K562 (cell line): ENCODE measurements at regions not wholly inside any gene's neighbourhood (a gene's known extent, or its start where the extent isn't known, plus 50 kb on each side); places are given as distances from the start of the nearest gene placed in this dataset.
A peak's percentile ranks its signal among the peaks of the same experiment; 100 is the strongest.

ENCODE experiments used
- ATAC-seq: fragments of 200-7000 bp; cut with Tn5 transposase; 3 replicates; pipeline ENCODE4 v1.9.1; 2020; ENCODE audit warnings: moderate library complexity
- BruUV-seq: library from RNA; stranded (reverse); fragments of 400-500 nt; replicated peaks from 2 replicates; lab custom pipeline; 2021; lab: Mats Ljungman, UMichigan
- CTCF ChIA-PET: fragments of 300-600 bp; formaldehyde crosslinking; extraction: SDS; loops from one replicate; lab custom pipeline; 2021; ENCODE audit warnings: low intra/inter-chr PET ratio; lab: Yijun Ruan, JAX
- POLR2A ChIA-PET: fragments of 300-600, 350-650 bp; sonication (Branson Sonifier 250); formaldehyde crosslinking; extraction: SDS; loops from one replicate; lab custom pipeline; 2021; ENCODE audit warnings: antibody characterized with exemption, inconsistent platforms; lab: Yijun Ruan, JAX
- DNase-seq, 4 experiments: peaks; one replicate each; pipeline versions ENCODE4 v3.0.0 to v3.0.0-alpha.2; 2011 to 2018; ENCODE audit warnings: low spot score in 3 of 4, mixed read lengths in 3 of 4; ENCODE audit errors: extremely low read depth in 1 of 4
- FAIRE-seq: peaks from 2 replicates; lab custom pipeline; 2011; peaks lifted over from hg19 to GRCh38; lab: Jason Lieb, UNC
- H2AFZ ChIP-seq: 2 replicates; pipeline ENCODE4 v1.6.0; 2011; ENCODE audit warnings: low read depth, low read length, control low read depth, inconsistent platforms
- H3K27ac ChIP-seq: fragments of 200-600 bp; 3 replicates; pipeline ENCODE4 v1.8.0; 2011; ENCODE audit warnings: low read depth, mild to moderate bottlenecking, control low read depth, inconsistent platforms, low read length, moderate library complexity, mixed read lengths; ENCODE audit errors: extremely low read depth
- H3K27me3 ChIP-seq, 2 experiments: fragments of 300-600 bp in 1 of 2; 2 replicates in 1 of 2; 3 replicates in 1 of 2; pipeline versions ENCODE4 v1.6.0 to v1.8.0; 2011; ENCODE audit warnings: inconsistent platforms in 2 of 2, low read length in 2 of 2, mild to moderate bottlenecking in 1 of 2, mixed read lengths in 1 of 2, moderate library complexity in 1 of 2; ENCODE audit not compliant: control insufficient read depth in 2 of 2, insufficient read depth in 2 of 2
- H3K36me3 ChIP-seq: fragments of 300-600 bp; 3 replicates; pipeline ENCODE4 v1.8.0; 2011; ENCODE audit warnings: mild to moderate bottlenecking, low read length, inconsistent platforms; ENCODE audit not compliant: control insufficient read depth, insufficient read depth
- H3K4me1 ChIP-seq, 2 experiments: fragments of 200-600 bp in 1 of 2; replicated peaks in 1 of 2; 2 replicates in 1 of 2; 3 replicates in 1 of 2; pipeline versions ENCODE4 v1.5.1 to v1.8.0; 2011; ENCODE audit warnings: inconsistent platforms in 2 of 2, low read length in 2 of 2, mild to moderate bottlenecking in 1 of 2, mixed read lengths in 1 of 2, moderate library complexity in 1 of 2; ENCODE audit not compliant: control insufficient read depth in 2 of 2, insufficient read depth in 2 of 2
- H3K4me2 ChIP-seq: 2 replicates; pipeline ENCODE4 v1.6.1; 2011; ENCODE audit warnings: low read length, control low read depth, inconsistent platforms, mixed read lengths; ENCODE audit not compliant: insufficient read depth
- H3K4me3 ChIP-seq: fragments of 200-600 bp; sonication (generic), shearing (Covaris generic); 2 replicates; pipeline ENCODE4 v1.5.1; 2016; ENCODE audit warnings: control low read depth, inconsistent platforms
- H3K79me2 ChIP-seq: fragments of 200-600 bp; 3 replicates; pipeline ENCODE4 v1.8.0; 2011; ENCODE audit warnings: low read length, inconsistent platforms; ENCODE audit not compliant: control insufficient read depth, insufficient read depth
- H3K9ac ChIP-seq, 2 experiments: 2 replicates each; pipeline versions ENCODE4 v1.6.0 to v1.6.1; 2011; ENCODE audit warnings: low read depth in 2 of 2, low read length in 2 of 2, control low read depth in 1 of 2, inconsistent platforms in 1 of 2, mild to moderate bottlenecking in 1 of 2, mixed read lengths in 1 of 2; ENCODE audit not compliant: insufficient read depth in 1 of 2
- H3K9me1 ChIP-seq: one replicate; pipeline ENCODE4 v1.6.0; 2011; ENCODE audit warnings: inconsistent platforms, mild to moderate bottlenecking, low read length, moderate library complexity; ENCODE audit not compliant: control insufficient read depth, insufficient read depth
- H3K9me3 ChIP-seq: replicated peaks from 2 replicates; pipeline ENCODE4 v1.5.1; 2011; ENCODE audit warnings: low read depth, low read length, inconsistent platforms; ENCODE audit not compliant: control insufficient read depth, insufficient read depth
- H4K20me1 ChIP-seq: replicated peaks from 2 replicates; pipeline ENCODE4 v1.6.1; 2011; ENCODE audit warnings: low read length, inconsistent platforms, mixed read lengths; ENCODE audit not compliant: control insufficient read depth, insufficient read depth
- ARID2 ChIP-seq: fragments of 450-650 bp; IDR thresholded peaks from 2 replicates; pipeline ENCODE4 v1.6.1; 2017; ENCODE audit warnings: antibody characterized with exemption, mild to moderate bottlenecking
- ARNT ChIP-seq, 2 experiments: fragments of 450-650 bp; IDR thresholded peaks; 2 replicates each; pipeline ENCODE4 v1.6.1; 2016; ENCODE audit warnings: mild to moderate bottlenecking in 1 of 2
- CEBPG ChIP-seq, 3 experiments: fragments of 200-800 bp in 1 of 3; sonication (Bioruptor generic) in 1 of 3; sonication (generic) in 1 of 3; formaldehyde crosslinking in 1 of 3; IDR thresholded peaks in 2 of 3; conservative IDR thresholded peaks in 1 of 3; 2 replicates each; pipeline versions ENCODE4 v1.6.1 to v1.8.0; 2016 to 2022; ENCODE audit warnings: missing compliant biosample characterization in 2 of 3, missing genetic modification characterization in 2 of 3, mild to moderate bottlenecking in 1 of 3, missing genetic modification reagents in 1 of 3
- CHCHD3 ChIP-seq: fragments of 250-450 bp; sonication (Bioruptor Pico); IDR thresholded peaks from 2 replicates; pipeline ENCODE4 v2.1.2; 2022; ENCODE audit warnings: mild to moderate bottlenecking
- CHD4 ChIP-seq: fragments of 200-600 bp; sonication (generic); IDR thresholded peaks from 3 replicates; pipeline ENCODE4 v1.6.1; 2012; ENCODE audit warnings: low read depth, mild to moderate bottlenecking, mixed read lengths, low read length, inconsistent platforms; ENCODE audit not compliant: insufficient read depth, insufficient replicate concordance, poor library complexity, severe bottlenecking
- DPF2 ChIP-seq: fragments of 450-650 bp; IDR thresholded peaks from 2 replicates; pipeline ENCODE4 v1.6.1; 2016
- E4F1 ChIP-seq: fragments of 250-450 bp; sonication (Bioruptor Pico); IDR thresholded peaks from 2 replicates; pipeline ENCODE4 v1.5.0; 2021; ENCODE audit warnings: mild to moderate bottlenecking, borderline replicate concordance
- ESRRB ChIP-seq: fragments of 250-450 bp; sonication (Bioruptor Pico); IDR thresholded peaks from 2 replicates; pipeline ENCODE4 v1.5.0; 2020; ENCODE audit warnings: mild to moderate bottlenecking, moderate library complexity, borderline replicate concordance
- FOSL1 ChIP-seq: fragments of 200-800 bp; sonication (Bioruptor generic); conservative IDR thresholded peaks from 2 replicates; pipeline ENCODE4 v1.6.1; 2016; ENCODE audit warnings: missing genetic modification characterization, missing compliant biosample characterization
- FOXA1 ChIP-seq: fragments of 450-650 bp; IDR thresholded peaks from 2 replicates; pipeline ENCODE4 v1.6.1; 2016; ENCODE audit warnings: mild to moderate bottlenecking, borderline replicate concordance
- MEF2A ChIP-seq: IDR thresholded peaks from 2 replicates; pipeline ENCODE4 v1.6.1; 2011; ENCODE audit warnings: low read depth, mild to moderate bottlenecking, low read length, moderate library complexity; ENCODE audit not compliant: control insufficient read depth
- STAT5A ChIP-seq: IDR thresholded peaks from 2 replicates; pipeline ENCODE4 v1.6.1; 2012; ENCODE audit warnings: low read length, inconsistent platforms, borderline replicate concordance
- TEAD4 ChIP-seq, 2 experiments: sonication (generic) in 1 of 2; formaldehyde crosslinking in 1 of 2; IDR thresholded peaks; 2 replicates each; pipeline versions ENCODE4 v1.6.1 to v1.8.0; 2012 to 2022; ENCODE audit warnings: borderline replicate concordance in 1 of 2, inconsistent platforms in 1 of 2, low read length in 1 of 2, mild to moderate bottlenecking in 1 of 2, missing genetic modification reagents in 1 of 2
- ZNF134 ChIP-seq: fragments of 250-450 bp; sonication (Bioruptor Pico); conservative IDR thresholded peaks from 2 replicates; pipeline ENCODE4 v1.4.0; 2020
- ZNF212 ChIP-seq: fragments of 450-650 bp; formaldehyde crosslinking; IDR thresholded peaks from 2 replicates; pipeline ENCODE4 v1.4.0; 2020; ENCODE audit warnings: mild to moderate bottlenecking
- ZNF224 ChIP-seq: sonication (generic); formaldehyde crosslinking; IDR thresholded peaks from 2 replicates; pipeline ENCODE4 v1.8.0; 2022; ENCODE audit warnings: mild to moderate bottlenecking, missing genetic modification reagents
- ZNF668 ChIP-seq: fragments of 250-450 bp; sonication (Bioruptor Pico); IDR thresholded peaks from 2 replicates; pipeline ENCODE4 v1.8.0; 2022; ENCODE audit warnings: mild to moderate bottlenecking, inconsistent platforms
- ZNF778 ChIP-seq: fragments of 450-650 bp; formaldehyde crosslinking; IDR thresholded peaks from 2 replicates; pipeline ENCODE4 v1.4.0; 2020; ENCODE audit warnings: mild to moderate bottlenecking, moderate library complexity
- WGBS: fragments of 100-300 bp; shearing (Covaris generic); methylation state at CpG from one replicate; pipeline ENCODE4 v1.1.6; 2016; ENCODE audit warnings: low coverage, mixed read lengths; ENCODE audit not compliant: insufficient coverage; ENCODE audit errors: missing lambda C conversion rate; 5-methylcytosine and 5-hydroxymethylcytosine counted together
- in situ Hi-C: fragments of 300-500 bp; cut with MboI; formaldehyde crosslinking; loops from 4 replicates; pipeline ENCODE4 v1.15.0; 2018; ENCODE audit warnings: inconsistent platforms, mixed read lengths
- intact Hi-C: fragments of 100-400 bp; cut with micrococcal nuclease; formaldehyde crosslinking; loops from 2 replicates; pipeline ENCODE4 v1.14.2; 2022

- TF ChIP-seq ARID2 (no peak), ZNF668 (no peak), DPF2 (peak; percentile 36; the same call in 1 of the 2 replicates), MEF2A (no peak), FOXA1 (no peak), FOSL1 (peak; percentile 73), ARNT (IDR thresholded peaks at IDR 0.05) (no peak), CHCHD3 (CRISPR knock-in tag) (no peak), ZNF778 (CRISPR knock-in tag) (no peak)
These were observed 64.5 kb upstream of the NLK start (continued) for GRCh38 chr17:27977751-27978688.

- in situ Hi-C loops: no loop called here
- TF ChIP-seq CEBPG (CRISPR knock-in tag; IDR thresholded peaks at IDR 0.05) (no peak), CEBPG (tag; conservative IDR thresholded peaks at IDR 0.05 in 1 of 2, IDR thresholded peaks at IDR 0.05 in 1 of 2) (no peak), CHD4 (no peak), ZNF212 (CRISPR knock-in tag) (no peak), MEF2A (no peak), TEAD4 (IDR thresholded peaks at IDR 0.05; ENCODE audit: low read length) (0 out of 2 replicates have a peak, but pooled peaks have one; percentile 29), TEAD4 (CRISPR knock-in tag; IDR thresholded peaks at IDR 0.05; ENCODE audit: borderline replicate concordance) (no peak), E4F1 (CRISPR knock-in tag) (no peak), STAT5A (peak; percentile 30; the same call in 1 of the 2 replicates), ZNF224 (CRISPR knock-in tag) (no peak), ESRRB (CRISPR knock-in tag) (no peak), ZNF134 (no peak)
These were observed 63.7 kb upstream of the NLK start for GRCh38 chr17:27978689-27979175.

More at GRCh38 chr17:27978689-27979175, 63.7 kb upstream of the NLK start:
- peaks cover 26 to 61% of the 10 kb centered on the region in 2 experiments for H3K4me1 ChIP-seq
- POLR2A ChIA-PET: interaction anchor here (0.6 kb wide), 1 partner anchor 52 kb away, joined by 3 read pairs; no protein-coding TSS in a partner anchor
- H3K27me3 ChIP-seq: no peaks in the 10 kb centered on the region
- no peaks in the 10 kb centered on the region for H4K20me1 ChIP-seq
- no peak overlapping the region for H3K4me3 ChIP-seq
- no TSS peak for BruUV-seq
- H2AFZ ChIP-seq: peak overlapping the region; percentile 27; the same call in 1 of the 2 replicates
- H3K4me2 ChIP-seq: peak overlapping the region; percentile 29
- DNase-seq (peak in 1 of 4 experiments; percentile 30), FAIRE-seq (no peak), ATAC-seq (no peak)
- intact Hi-C loops: no loop called here
- H3K27ac ChIP-seq: no peak overlapping the region
- no peaks in the 10 kb centered on the region for H3K36me3 ChIP-seq
- CTCF ChIA-PET: no interaction called here
- no peak overlapping the region for H3K9ac ChIP-seq
- H3K79me2 ChIP-seq: no peaks in the 10 kb centered on the region
- H3K9me1 ChIP-seq: no peaks in the 10 kb centered on the region
- 11% methylated on average over 5 of the region's 5 CpGs for WGBS
- no peaks in the 10 kb centered on the region for H3K9me3 ChIP-seq
